ENCODE measurements at regions not wholly inside any gene's neighbourhood (a gene's known extent, or its start where the extent isn't known, plus 50 kb on each side); places are given as distances from the start of the nearest gene placed in this dataset.

GRCh38 chr11:131190446-131190845, 180.0 kb upstream of the NTM start:
- no peak for DNase-seq (ENCODE audit: low read depth)

- no peak for DNase-seq (ENCODE audit: low read depth)
Measured at GRCh38 chr11:131191606-131192005, 178.8 kb upstream of the NTM start.

- DNase-seq (ENCODE audit: low read depth): no peak
Measured at GRCh38 chr11:131192628-131193027, 177.8 kb upstream of the NTM start.

- no peak for DNase-seq (ENCODE audit: low read depth)
Measured at GRCh38 chr11:131193031-131193501, 177.3 kb upstream of the NTM start.

GRCh38 chr11:131194726-131195125, 175.7 kb upstream of the NTM start:
- DNase-seq (ENCODE audit: low read depth): no peak

- DNase-seq (ENCODE audit: low read depth): peak; percentile 70
Measured at GRCh38 chr11:131195661-131196517, 174.5 kb upstream of the NTM start.

- no peak for DNase-seq (ENCODE audit: low read depth)
Measured at GRCh38 chr11:131198161-131199014, 172.0 kb upstream of the NTM start.

- no peak for DNase-seq (ENCODE audit: low read depth)
Measured at GRCh38 chr11:131199015-131199280, 171.5 kb upstream of the NTM start.

GRCh38 chr11:131201674-131202073, 168.7 kb upstream of the NTM start:
- DNase-seq (ENCODE audit: low read depth): no peak

GRCh38 chr11:131203040-131203439, 167.4 kb upstream of the NTM start:
- DNase-seq (ENCODE audit: low read depth): no peak

- no peak for DNase-seq (ENCODE audit: low read depth)
Measured at GRCh38 chr11:131204282-131204681, 166.1 kb upstream of the NTM start.

GRCh38 chr11:131204765-131205380, 165.5 kb upstream of the NTM start:
- DNase-seq (ENCODE audit: low read depth): peak; percentile 30

- peak; percentile 35 for DNase-seq (ENCODE audit: low read depth)
Measured at GRCh38 chr11:131206671-131207070, 163.7 kb upstream of the NTM start.

- DNase-seq (ENCODE audit: low read depth): no peak
Measured at GRCh38 chr11:131207901-131208300, 162.5 kb upstream of the NTM start.

GRCh38 chr11:131217313-131218310, 152.8 kb upstream of the NTM start:
- DNase-seq (ENCODE audit: low read depth): peak; percentile 25

GRCh38 chr11:131218542-131218941, 151.9 kb upstream of the NTM start:
- no peak for DNase-seq (ENCODE audit: low read depth)

- no peak for DNase-seq (ENCODE audit: low read depth)
Measured at GRCh38 chr11:131219646-131220045, 150.8 kb upstream of the NTM start.

GRCh38 chr11:131223198-131223991, 147.0 kb upstream of the NTM start:
- DNase-seq (ENCODE audit: low read depth): no peak

- no peak for DNase-seq (ENCODE audit: low read depth)
Measured at GRCh38 chr11:131228378-131228777, 142.0 kb upstream of the NTM start.

GRCh38 chr11:131229221-131229620, 141.2 kb upstream of the NTM start:
- DNase-seq (ENCODE audit: low read depth): no peak

Data from HT1080 (cell line).